GM18868 (cell line): ENCODE measurements at regions not wholly inside any gene's neighbourhood (a gene's known extent, or its start where the extent isn't known, plus 50 kb on each side); places are given as distances from the start of the nearest gene placed in this dataset.

Experiments
- ATAC-seq: cut with Tn5 transposase; IDR thresholded peaks from one replicate; pipeline ENCODE4 v1.9.1; 2021; ENCODE audit warnings: mild to moderate bottlenecking, moderate library complexity; ENCODE audit not compliant: unreplicated experiment

- ATAC-seq: no peak
Observed at GRCh38 chr18:42258301-42258965, 303.4 kb downstream of the PIK3C3 start.

DNA sequence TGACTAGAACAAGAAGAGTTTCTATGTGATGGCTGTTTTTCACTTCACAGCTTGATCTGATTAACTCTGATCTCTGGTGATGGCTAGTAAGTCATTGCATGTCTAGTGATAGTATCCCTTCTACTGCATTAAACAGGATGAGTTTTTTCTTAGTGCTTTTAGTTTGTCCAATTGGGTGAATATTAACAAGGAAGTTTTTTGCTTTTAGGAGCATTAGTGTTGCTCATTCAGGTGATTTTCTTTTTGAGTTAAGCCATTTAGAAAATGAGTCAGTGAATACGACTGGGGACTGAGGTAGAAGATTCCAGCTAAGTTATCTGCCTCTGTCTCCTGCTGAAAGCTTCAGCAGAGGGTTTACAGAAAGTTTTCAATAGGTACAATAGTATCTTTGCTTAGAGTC, 306.7 kb downstream of the PIK3C3 start:
- ATAC-seq: no peak

DNA sequence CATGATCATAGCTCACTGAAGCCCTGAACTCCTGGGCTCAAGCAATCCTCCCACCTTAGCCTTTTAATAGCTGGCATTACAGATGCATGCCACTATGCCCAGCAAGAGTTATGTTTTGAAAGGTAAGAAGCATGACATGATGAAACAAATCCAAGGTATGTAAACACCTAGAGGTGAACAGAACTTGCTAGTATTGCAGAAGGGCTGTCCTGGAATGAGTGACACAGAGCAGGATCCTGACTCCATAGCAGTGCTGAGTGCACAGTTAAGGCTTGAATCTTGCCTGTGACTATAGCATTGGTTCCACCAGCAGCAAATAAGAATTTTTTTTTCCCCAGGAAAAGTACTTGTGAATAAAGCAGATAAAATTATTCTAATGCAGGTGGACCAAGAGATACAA, 309.5 kb downstream of the PIK3C3 start:
- ATAC-seq: no peak

- no peak for ATAC-seq
Observed at GRCh38 chr18:42268186-42268725, 313.2 kb downstream of the PIK3C3 start.

DNA sequence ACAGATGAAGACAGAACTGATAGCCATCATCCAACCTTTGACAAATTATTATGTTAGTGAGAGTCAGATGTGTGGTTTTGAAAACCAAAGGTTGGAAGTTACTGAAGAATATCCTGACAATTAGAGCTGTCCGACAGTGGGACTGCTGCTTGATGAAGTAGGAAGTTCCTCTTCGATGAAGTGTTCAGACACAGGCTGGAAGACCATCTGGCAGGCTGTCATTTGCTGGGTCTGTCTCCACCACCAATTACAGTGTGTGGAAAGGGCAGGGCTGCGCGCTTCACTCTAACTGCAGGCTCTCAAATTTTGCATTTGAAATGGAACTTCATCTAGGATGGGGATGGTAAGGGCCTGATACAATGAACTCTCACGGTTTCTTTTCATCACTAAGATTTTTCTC, 313.8 kb downstream of the PIK3C3 start:
- no peak for ATAC-seq

DNA sequence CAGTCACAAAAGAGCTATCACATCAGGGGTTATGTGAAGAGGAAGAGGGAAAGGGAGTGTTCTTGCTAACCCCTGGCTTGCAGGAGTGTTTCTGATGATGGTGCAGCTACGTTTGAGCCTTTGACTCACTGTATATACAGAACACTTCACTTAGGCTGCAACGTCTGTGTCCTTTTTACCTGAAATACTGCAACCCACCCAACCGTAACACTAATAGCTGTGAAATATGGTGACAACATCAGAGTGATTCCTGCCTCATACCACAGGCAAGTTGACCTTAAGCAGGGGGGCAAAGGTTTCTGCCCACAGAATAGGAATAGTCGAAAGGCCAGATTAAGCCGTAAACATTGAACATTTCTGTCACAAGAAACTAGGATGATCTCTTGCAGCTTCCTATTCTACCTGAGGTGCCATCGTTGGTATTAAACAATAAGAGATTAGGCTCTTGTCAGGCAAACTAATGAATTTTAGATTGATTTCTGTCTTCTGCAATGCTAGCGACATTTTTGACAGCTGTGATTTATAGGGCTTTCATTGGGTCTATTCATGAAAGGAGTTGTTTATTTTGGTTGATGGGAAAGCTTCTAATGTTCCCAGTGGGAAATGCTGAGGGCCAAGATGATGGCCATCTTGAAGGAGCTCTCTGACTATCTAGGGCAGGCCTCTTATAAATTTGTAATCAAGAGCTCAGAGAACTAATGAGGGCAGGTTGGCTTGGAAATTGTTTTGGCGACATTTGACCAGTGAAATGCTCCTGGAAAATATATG, 316.8 kb downstream of the PIK3C3 start:
- ATAC-seq: no peak

DNA sequence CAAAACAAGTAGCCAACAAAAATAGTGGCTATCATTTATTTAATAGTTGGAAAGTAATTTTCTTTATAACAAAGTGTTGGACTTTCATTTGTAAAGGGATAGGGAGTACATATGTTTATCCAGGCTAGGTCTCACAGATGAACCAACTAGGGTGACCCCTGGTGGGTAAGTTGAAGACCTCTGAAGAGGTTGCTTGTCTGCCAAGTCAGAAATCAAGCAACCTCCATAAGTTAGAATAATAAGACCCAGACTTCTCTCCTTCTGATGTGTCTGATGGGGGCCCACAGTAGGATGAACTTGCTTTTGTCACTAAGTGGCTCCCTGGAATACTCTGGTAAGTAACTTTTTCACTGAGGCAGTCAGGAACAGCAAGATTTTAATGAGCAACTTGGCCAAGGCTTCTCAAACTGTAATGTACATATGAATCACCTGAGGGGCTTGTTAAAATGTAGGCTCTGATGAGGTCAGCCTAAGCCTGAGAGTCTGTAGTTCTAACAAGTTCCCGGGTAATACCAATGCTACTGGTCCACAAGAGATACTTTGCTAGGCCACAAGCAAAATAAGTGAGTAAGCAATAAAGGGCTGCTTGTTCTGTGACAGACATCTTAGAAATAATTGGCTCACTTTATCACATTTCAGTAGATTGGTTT, 319.6 kb downstream of the PIK3C3 start:
- peak; percentile 61 for ATAC-seq

DNA sequence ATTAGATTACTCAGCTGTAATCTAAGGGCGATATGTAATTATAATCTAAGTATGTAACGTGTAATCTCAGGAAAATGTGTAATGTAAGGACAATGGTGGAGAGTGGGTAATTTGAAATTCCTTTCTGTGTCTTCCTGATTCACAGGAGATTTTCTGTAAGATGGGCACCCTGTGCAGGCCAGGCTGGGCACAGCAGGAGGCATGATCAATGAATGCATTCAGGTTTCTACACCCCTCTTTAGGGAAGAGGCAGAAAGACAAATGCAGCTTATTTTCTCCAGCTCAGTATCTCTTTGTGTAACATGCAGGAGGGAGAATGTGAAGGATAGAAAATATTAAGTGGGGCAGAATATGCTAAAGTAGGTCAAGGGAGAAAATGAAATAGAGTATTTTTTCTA, 320.1 kb downstream of the PIK3C3 start:
- ATAC-seq: no peak

DNA sequence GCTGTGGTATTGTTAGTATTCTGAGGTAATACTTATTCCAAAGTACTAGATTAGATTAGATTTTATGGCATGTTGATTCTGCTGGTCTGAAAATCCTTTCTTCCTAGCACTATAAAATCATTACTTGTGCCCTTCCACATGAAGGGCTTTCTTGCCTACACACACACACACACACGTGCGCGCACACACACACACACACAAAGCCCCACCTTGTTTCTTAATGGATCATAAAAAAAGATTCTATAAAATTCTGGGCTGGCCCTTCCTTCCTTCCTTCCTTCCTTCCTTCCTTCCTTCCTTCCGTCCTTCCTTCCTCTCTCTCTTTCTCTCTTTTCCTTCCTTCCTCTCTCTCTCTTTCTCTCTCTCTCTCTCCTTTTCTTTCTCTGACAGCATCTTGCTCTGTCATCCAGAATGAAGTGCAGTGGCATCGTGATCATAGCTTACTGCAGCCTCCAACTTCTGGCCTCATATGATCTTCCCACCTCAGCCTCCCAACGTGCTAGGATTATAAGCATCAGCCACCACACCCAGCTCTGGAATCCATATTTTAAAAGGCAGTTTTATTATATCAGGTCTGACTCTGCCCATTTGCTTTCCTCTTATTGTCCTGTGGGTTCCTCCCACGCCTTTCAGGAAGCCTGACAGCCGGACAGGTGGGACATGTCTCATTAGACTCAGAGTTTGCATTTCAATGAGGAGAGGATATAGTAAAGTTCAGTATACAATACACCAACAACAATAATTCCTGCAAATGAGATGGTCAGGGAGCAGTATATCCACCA, 321.1 kb downstream of the PIK3C3 start:
- no peak for ATAC-seq

DNA sequence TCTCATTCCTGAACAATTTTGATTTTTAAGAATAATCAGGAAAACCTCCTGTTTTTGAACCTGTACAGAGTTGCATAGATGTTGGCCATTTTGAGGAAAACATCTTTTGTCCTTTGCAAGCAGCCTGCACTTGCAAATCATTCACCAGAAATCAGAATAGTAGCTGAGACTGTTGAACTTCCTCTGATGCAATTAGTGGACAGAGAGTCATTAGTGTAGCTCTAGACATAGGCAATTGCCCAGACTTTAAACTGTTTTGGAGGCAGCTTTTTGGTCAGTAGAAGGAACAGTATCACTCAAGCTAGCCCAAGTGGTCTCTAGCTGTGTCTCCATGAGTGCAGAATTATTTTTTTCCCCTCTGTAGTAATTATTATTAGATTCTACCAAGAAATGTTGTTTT, 326.1 kb downstream of the PIK3C3 start:
- no peak for ATAC-seq

DNA sequence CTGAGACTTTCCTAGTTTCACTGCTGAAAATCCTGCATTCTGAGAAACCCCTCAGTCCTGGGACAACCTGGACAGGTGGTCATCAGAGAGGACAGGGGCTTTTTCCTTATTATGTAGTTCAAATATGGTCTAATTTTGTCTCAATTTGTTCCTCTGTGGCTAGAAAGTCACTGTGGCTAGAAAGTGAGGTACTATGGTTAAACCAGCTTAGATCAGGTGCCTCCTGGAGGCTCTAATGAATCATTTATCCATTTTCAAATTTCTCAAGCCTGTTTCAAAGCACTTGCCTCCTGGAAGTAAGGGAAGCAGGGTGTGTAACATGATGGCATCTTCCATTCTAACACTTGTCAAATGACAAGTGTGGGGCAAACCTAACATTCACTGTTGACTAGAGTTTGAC, 326.8 kb downstream of the PIK3C3 start:
- ATAC-seq: no peak

DNA sequence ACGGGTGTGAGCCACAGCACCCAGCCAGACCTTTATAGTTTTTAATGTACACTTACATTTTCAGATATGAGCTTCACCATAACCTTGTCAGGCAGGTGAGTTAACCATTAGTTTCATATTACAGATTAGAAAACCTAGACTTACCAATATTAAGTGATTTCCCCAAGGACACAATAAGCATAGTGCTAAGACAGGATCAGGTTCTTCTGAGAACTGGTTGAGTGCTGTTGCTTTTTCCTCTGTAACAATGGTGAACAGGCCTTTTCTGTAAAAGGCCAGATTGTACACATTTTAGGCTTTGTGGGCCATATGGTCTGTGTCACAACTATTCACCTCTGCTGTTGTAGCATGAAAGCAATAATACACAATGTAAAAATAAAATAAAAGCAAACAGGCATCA, 332.0 kb downstream of the PIK3C3 start:
- ATAC-seq: no peak

GRCh38 chr18:42288129-42288528, 333.1 kb downstream of the PIK3C3 start:
- no peak for ATAC-seq

GRCh38 chr18:42289526-42289925, 334.5 kb downstream of the PIK3C3 start:
- no peak for ATAC-seq

DNA sequence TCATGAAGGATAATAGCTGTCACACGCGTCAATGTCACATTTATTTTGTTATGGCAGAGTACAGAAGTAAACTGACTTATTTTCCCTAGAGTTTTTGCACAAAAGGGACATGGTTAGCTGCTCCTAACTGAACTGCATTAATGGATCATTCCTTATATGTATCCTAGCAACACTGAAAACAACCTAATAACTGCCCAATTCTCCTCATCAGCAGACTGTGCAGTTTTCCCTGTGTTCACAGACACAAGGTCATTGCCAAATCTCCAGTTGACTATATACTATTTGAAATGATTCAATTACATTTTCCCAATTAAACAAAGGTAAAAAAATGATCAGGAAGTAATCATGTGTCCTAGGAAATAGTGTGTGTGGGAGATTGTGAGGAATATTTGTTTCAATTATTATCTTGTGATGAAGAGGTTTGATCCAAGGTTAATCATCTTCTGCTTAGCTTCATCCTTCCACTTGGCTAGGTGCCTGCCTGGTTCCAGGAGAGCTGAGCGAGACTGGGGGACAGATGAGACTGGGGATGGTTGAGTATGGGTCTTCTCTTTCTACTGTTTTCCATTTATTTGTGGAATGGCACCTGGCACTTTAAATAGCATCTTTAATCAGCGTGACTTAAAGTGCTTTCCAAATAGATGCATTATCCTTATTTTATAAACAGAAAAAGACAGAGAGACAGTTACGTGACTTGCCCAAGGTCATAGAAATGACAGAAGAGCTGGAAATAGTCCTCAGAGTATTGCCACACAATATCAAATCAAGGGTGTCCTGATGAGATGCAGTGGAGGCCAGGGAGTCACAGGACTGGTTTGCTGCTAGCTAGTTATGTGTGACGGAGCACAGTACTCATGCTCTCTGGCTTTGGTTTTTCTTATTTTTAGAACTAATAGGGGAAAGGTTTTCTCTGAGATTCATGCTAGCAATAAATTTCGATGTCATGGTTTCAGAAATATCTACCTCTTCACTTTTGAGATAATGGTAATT, 335.6 kb downstream of the PIK3C3 start:
- no peak for ATAC-seq

DNA sequence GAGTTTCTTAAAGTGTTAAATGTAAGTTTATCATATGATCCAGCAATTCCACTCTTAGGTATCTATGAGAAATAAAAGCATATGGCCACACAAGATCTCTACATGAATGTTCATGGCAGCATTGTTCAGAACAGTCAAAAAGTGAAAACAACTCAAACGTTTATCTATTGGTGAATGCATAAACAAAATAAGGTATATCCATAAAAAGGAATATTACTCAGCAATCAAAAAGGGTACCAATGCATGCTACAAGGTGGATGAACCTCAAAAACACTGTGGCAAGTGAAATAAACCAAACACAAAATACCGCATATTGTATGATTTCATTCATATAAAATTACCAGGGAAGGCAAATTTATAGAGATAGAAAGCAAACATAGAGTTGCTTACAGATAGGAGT, 337.6 kb downstream of the PIK3C3 start:
- no peak for ATAC-seq

DNA sequence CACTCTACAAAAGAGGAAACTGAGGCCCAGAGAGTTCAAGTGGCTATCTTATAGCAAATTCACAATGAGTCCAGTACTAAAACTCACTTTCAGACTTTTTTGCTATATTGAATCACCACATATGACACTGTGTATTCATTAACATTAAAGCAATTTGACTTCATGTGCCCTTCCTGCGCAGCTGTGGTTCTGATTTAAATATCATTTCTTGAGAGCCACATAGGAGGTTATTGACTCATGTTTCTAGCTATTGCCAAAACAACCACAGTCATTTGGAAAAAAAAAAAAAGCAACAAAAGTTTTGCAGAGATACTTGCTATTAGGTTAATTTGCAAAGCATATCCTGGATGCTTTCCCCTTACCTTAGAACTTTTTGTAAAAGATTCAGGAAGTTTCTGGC, 341.2 kb downstream of the PIK3C3 start:
- no peak for ATAC-seq

GRCh38 chr18:42296723-42297122, 341.7 kb downstream of the PIK3C3 start:
- no peak for ATAC-seq

GRCh38 chr18:42298759-42299675, 344.0 kb downstream of the PIK3C3 start:
- ATAC-seq: peak; percentile 96
